Activated naive CD8-positive, alpha-beta T cell treated with anti-CD3 and anti-CD28 coated beads, Interleukin-2, amount 10 ng/mL, durations not matched to agents 7 days and 5 days (primary cell): ENCODE measurements at regions not wholly inside any gene's neighbourhood (a gene's known extent, or its start where the extent isn't known, plus 50 kb on each side); places are given as distances from the start of the nearest gene placed in this dataset.
A peak's percentile ranks its signal among the peaks of the same experiment; 100 is the strongest.
"Not testable (repeated sequence)": the region's sequence is repeated elsewhere in the genome, so short reads cannot be mapped to it uniquely, and the experiment has no call there.

Source experiments
- ATAC-seq: fragments of 150-1000 bp; cut with Tn5 transposase; one replicate; pipeline ENCODE4 v1.10.0; 2021; ENCODE audit warnings: low read depth, moderate library complexity
- POLR2A ChIA-PET: fragments of 350-600 bp; sonication (Branson Sonifier 250); formaldehyde crosslinking; loops from one replicate; lab custom pipeline; 2021; ENCODE audit warnings: antibody characterized with exemption; lab: Charles Lee
- DNase-seq: peaks from one replicate; pipeline ENCODE4 v3.0.0; 2021
- H3K27ac Mint-ChIP-seq: one replicate; pipeline ENCODE4 v1.8.0; 2022; ENCODE audit warnings: mild to moderate bottlenecking, mixed read lengths
- H3K27me3 Mint-ChIP-seq: one replicate; pipeline ENCODE4 v1.8.0; 2022; ENCODE audit warnings: mild to moderate bottlenecking, moderate library complexity, mixed read lengths
- H3K36me3 Mint-ChIP-seq: one replicate; pipeline ENCODE4 v1.8.0; 2021; ENCODE audit warnings: mild to moderate bottlenecking, mixed read lengths
- H3K4me1 Mint-ChIP-seq: one replicate; pipeline ENCODE4 v1.8.0; 2021; ENCODE audit warnings: mixed read lengths
- H3K4me3 Mint-ChIP-seq: one replicate; pipeline ENCODE4 v1.8.0; 2022; ENCODE audit warnings: mild to moderate bottlenecking, moderate library complexity, mixed read lengths
- H3K9me3 Mint-ChIP-seq: one replicate; pipeline ENCODE4 v1.8.0; 2021; ENCODE audit warnings: mixed read lengths

DNA sequence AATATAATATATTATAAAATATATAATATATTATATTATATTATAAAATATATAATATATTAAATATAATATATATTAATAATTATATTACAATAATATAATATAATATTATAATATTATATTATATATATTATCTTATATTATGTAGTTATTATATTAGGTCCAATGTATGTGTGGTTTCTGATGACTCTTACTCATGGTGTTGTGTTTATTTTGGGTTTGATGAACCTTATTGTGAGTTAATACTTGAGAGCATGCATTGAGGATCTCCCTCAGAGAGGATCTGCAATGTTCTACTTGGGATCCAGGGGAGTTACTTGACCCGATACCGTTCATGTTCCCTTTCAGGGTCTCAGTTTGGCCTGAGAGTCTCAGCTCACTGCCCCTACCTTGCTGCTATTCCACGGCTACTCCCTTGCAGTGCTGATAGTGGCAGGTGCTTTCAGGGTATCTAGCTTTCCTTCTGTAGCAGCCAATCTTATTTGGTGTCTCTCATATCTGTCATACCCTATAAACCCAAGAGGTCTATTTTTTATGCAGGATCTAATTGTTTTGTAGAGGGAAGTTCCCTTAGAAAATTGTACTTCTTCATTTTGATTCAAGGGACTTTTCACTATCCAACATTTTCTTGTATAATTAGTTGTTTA is 89.1 kb upstream of the ZDHHC17 start:
- Mint-ChIP-seq H3K4me3 (no peak overlapping the region), H3K9me3 (peaks cover 2% of the 10 kb centered on the region), H3K27me3 (peaks cover 4% of the 10 kb centered on the region), H3K36me3 (no peaks in the 10 kb centered on the region), H3K27ac (no peak overlapping the region), H3K4me1 (no peaks in the 10 kb centered on the region)
- DNase-seq (no peak), ATAC-seq (peak; percentile 47)
- POLR2A ChIA-PET, result no interaction called here

DNA sequence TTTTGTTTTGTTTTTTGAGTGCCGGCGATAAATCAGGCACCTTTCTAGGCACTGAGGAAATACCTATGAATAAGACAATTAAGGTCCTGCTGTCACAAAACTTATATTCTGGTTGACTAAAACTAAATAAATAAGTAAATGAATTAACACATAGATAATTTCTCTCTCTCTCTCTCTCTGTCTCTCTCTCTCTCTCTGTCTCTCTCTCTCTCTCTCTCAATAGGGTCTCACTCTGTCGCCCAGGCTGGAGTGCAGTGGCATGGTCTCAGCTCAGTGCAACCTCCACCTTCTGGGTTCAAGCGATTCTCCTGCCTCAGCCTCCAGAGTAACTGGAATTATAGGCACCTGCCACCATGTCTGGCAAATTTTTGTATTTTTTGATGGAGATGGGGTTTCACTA is 87.7 kb upstream of the ZDHHC17 start:
- H3K27ac Mint-ChIP-seq, H3K4me3 Mint-ChIP-seq, H3K4me1 Mint-ChIP-seq, POLR2A ChIA-PET, DNase-seq, H3K27me3 Mint-ChIP-seq, H3K9me3 Mint-ChIP-seq, H3K36me3 Mint-ChIP-seq, ATAC-seq: not testable (repeated sequence)

DNA sequence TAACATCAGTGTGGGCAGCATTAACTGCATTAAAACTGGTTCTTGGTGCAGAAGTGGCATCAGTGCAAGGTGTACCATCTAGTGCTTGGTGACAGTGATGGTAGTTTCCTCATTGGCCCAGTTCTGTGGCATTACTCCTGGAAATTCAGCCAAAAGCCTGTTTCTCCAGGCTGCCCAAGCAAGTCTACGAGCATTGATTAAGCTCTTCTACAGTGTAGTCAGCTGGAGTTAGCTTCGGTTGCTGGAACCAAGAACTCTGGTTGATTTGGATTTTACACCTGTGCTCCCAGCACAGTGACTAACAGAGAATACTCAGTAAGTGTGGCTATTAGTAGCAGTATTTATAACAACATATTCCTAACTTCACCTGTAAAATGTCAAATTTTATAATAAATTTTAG is 84.9 kb upstream of the ZDHHC17 start:
- Mint-ChIP-seq H3K4me1 (no peaks in the 10 kb centered on the region), H3K27ac (no peak overlapping the region), H3K36me3 (no peaks in the 10 kb centered on the region), H3K27me3 (peaks cover 2% of the 10 kb centered on the region), H3K9me3 (no peaks in the 10 kb centered on the region), H3K4me3 (no peak overlapping the region)
- POLR2A ChIA-PET, result no interaction called here
- ATAC-seq (no peak), DNase-seq (no peak)

DNA sequence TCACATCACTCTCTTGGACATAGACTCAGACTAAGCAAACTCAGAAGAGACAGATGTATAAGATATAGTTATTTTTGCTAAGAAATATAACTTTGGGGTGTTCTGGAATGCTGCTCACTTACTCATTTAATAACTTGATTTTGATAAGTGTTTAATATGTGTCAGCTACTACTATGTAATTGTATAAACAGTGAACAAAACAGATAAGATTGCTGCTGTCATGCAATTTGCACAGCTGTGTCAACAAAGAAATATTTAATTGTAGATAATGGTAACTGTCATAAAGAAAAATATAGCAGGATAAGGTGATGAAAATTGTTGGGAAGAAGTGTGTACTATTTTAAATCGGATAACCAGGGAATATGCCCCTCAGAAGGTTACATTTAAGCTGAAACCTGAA is 84.1 kb upstream of the ZDHHC17 start:
- Mint-ChIP-seq H3K27ac (no peak overlapping the region), H3K4me1 (no peaks in the 10 kb centered on the region), H3K36me3 (no peaks in the 10 kb centered on the region), H3K9me3 (no peaks in the 10 kb centered on the region), H3K4me3 (no peak overlapping the region), H3K27me3 (peaks cover 2% of the 10 kb centered on the region)
- DNase-seq (no peak), ATAC-seq (no peak)
- POLR2A ChIA-PET, result no interaction called here

DNA sequence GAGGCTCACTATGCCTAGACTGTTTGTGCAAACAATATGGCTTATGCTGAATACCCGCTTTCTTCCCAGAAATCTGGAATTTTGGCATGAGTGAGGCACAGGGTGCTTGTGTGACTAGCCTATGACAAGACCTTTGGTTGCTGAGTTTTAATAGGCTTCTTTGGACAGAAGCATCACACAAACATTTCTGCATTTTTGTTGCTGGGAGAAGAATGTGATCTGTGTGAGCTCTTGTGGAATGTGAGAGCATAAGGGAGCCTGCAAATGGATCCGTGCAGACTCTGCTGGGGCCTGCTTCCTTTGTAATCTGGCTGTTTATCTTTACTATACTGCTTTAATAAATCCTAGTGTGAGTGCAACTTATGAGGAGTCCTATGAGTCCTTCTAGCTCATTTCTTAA is 83.0 kb upstream of the ZDHHC17 start:
- H3K27ac Mint-ChIP-seq, result no peak overlapping the region
- no peak overlapping the region for H3K4me3 Mint-ChIP-seq
- no peaks in the 10 kb centered on the region for H3K4me1 Mint-ChIP-seq
- no peak for ATAC-seq
- DNase-seq, result no peak
- H3K9me3 Mint-ChIP-seq, result no peaks in the 10 kb centered on the region
- peaks cover 2% of the 10 kb centered on the region for H3K27me3 Mint-ChIP-seq
- POLR2A ChIA-PET, result no interaction called here
- H3K36me3 Mint-ChIP-seq, result no peaks in the 10 kb centered on the region

DNA sequence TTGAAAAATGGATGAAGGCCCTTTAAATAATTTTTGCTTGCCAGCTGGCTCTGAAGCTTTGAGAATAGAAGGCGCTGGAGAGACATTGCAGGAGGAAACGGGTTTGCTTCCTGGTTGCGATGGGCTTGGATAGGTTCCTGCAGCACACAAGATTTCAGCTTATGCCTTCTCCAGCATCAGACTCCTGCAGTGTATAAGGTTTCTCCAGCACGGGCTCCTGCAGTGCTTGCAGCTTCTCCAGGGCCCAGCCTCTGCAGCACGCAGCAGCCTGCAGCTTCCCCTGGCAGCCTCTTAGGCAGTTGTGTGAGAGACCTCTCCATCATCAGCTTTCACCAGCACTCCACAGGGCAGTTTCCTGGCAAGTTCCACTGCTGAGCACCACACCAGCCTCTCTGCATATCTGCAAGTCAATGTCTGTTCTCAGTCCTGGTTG is 78.7 kb upstream of the ZDHHC17 start:
- Mint-ChIP-seq H3K9me3 (no peaks in the 10 kb centered on the region), H3K36me3 (no peaks in the 10 kb centered on the region), H3K27me3 (peaks cover 4% of the 10 kb centered on the region), H3K4me1 (no peaks in the 10 kb centered on the region), H3K4me3 (no peak overlapping the region), H3K27ac (no peak overlapping the region)
- POLR2A ChIA-PET, result no interaction called here
- ATAC-seq (no peak), DNase-seq (no peak)

DNA sequence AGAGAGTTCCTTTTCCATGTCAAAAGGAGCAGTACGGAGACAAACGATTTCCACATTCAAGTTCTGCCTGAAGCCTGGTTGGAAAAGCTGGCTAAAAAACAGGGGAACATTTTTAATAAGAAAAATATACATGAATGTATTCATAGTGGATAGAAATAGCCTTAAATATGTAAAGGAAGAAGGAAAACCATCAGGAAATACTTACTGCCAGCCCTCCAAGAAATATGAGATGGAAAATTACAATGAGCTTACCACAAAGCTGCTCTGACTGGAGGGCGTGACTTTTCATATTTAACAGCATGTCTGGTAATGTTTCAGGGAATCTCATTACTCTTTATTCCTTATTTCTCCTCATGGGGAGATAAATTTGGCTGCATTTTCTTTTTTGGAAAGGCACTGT is 75.9 kb upstream of the ZDHHC17 start:
- H3K27me3 Mint-ChIP-seq, result peaks cover 7% of the 10 kb centered on the region
- ATAC-seq (no peak), DNase-seq (no peak)
- no peak overlapping the region for H3K4me3 Mint-ChIP-seq
- no peak overlapping the region for H3K27ac Mint-ChIP-seq
- POLR2A ChIA-PET, result no interaction called here
- H3K36me3 Mint-ChIP-seq, result no peaks in the 10 kb centered on the region
- H3K4me1 Mint-ChIP-seq, result no peaks in the 10 kb centered on the region
- no peaks in the 10 kb centered on the region for H3K9me3 Mint-ChIP-seq

DNA sequence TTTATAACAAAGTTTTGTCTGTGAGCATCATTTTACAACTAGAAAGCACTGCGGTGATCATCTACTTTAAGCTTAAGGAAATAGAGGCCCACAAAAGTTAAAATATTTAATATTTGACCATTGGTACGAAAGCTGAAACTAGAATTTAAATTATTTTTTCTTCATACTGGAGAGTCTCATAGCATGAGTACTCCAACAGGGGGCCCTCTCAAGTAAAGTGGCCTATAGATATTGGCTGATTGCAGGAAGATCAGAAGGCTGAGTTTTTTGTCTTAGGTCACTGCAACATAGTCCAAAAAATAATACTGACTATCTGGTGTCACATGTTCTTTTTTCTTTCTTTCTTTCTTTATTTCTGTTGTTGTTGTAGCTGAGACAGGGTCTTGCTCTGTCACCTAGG is 75.3 kb upstream of the ZDHHC17 start:
- H3K4me1 Mint-ChIP-seq, result no peaks in the 10 kb centered on the region
- ATAC-seq (no peak), DNase-seq (no peak)
- peaks cover 7% of the 10 kb centered on the region for H3K27me3 Mint-ChIP-seq
- POLR2A ChIA-PET, result no interaction called here
- H3K27ac Mint-ChIP-seq, result no peak overlapping the region
- H3K9me3 Mint-ChIP-seq, result no peaks in the 10 kb centered on the region
- no peaks in the 10 kb centered on the region for H3K36me3 Mint-ChIP-seq
- H3K4me3 Mint-ChIP-seq, result no peak overlapping the region

DNA sequence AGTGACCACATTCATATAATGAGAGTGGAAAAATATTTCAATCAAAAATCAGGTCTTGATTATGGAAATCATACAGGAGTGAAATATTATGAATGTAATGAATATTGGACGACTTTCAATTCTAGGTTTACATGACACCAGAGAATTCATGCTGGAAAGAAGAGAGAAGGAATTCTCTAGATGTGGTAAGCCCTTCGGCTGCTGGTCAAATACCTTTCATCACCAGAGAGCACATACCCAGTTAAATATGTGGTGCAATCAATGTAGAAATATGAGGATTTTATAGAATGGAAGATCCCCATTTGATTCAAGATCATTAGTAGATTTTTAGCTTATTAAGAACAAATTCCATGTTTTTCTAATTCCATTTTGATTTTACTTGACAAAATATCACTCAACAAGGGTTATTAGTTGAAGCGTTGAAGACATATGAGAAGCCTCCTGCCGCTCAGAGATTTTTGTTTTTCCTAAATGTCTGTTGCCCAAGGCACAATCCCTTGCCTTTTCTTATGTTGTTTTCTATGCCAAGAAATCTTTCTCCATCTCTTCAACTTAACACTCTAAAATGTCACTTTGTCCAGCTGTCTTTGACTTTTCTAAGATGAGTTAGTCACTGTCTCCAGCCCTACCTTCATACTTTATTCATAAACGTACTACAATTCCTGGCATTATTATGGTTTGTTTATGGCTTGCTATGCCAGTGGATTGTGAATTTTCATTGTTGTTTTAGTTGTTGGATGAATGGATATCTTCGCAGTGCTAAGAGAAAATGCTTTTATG is 72.8 kb upstream of the ZDHHC17 start:
- ATAC-seq (no peak), DNase-seq (no peak)
- peaks cover 7% of the 10 kb centered on the region for H3K27me3 Mint-ChIP-seq
- H3K4me1 Mint-ChIP-seq, result no peaks in the 10 kb centered on the region
- H3K9me3 Mint-ChIP-seq, result no peaks in the 10 kb centered on the region
- no peaks in the 10 kb centered on the region for H3K36me3 Mint-ChIP-seq
- H3K27ac Mint-ChIP-seq, result no peak overlapping the region
- H3K4me3 Mint-ChIP-seq, result no peak overlapping the region
- POLR2A ChIA-PET, result no interaction called here

DNA sequence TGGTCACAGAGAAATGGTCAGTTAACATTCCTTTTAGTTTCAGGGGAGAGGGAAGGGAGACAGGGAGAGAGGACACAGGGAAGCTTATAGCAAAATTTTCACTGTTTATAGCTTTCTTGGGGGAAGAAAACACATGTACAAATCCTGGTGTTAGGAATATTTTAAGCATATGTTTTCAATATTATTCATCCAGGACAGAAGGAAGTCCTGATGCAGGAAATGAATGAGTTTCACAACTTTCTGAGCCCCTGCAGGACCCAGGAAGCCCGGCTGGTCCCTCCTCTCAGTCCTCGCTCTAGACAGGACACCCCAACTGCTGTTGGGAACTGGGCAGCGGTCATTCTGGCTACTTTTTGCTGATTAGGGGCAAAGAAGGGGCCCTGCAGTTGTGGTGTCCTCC is 71.1 kb upstream of the ZDHHC17 start:
- Mint-ChIP-seq H3K4me3 (no peak overlapping the region), H3K9me3 (no peaks in the 10 kb centered on the region), H3K36me3 (no peaks in the 10 kb centered on the region), H3K27ac (no peak overlapping the region), H3K27me3 (peaks cover 3% of the 10 kb centered on the region), H3K4me1 (no peaks in the 10 kb centered on the region)
- no peak for DNase-seq
- POLR2A ChIA-PET, result no interaction called here
- ATAC-seq, result no peak

DNA sequence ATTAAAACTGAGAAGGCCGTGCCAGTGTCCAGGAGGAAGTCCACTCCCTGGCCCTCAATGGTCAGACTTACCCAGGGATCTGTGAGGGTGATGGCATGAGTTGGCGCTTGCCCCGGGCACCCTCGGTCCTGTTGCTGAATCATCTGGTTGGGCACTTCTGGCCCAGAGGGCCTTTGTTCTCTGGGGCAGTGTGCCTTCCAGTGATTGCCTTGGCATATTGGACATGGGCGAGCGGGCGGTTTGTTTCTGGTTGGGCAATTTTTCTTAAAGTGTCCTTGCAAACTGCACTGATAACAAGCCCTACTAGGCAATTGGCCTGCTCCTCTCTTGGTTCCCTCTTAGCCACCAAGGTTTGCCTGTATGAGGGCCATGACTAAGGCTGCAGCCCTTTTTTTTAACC is 69.5 kb upstream of the ZDHHC17 start:
- Mint-ChIP-seq H3K9me3 (no peaks in the 10 kb centered on the region), H3K4me1 (no peaks in the 10 kb centered on the region), H3K27me3 (peaks cover 6% of the 10 kb centered on the region), H3K4me3 (no peak overlapping the region), H3K27ac (no peak overlapping the region), H3K36me3 (no peaks in the 10 kb centered on the region)
- POLR2A ChIA-PET, result no interaction called here
- ATAC-seq, result no peak
- DNase-seq, result no peak

DNA sequence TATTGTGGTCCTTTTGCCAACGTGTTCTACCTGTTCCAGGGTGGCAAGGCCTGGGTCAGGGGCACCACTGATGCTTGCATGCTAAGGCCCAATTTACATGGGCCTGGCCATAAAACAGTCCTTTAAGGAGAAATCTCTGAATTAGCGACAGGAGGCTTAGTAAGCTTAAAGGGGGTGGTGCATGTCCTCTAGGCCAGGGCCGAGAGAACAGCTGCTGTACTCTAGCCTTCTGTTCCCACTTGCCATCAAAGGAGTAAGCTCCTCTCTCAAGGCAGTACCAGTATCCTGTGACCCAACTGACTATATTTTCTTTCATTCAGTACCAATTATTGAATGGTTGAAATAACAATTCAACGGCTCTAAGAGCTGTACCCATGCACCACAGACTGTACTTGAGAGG is 67.7 kb upstream of the ZDHHC17 start:
- POLR2A ChIA-PET, result no interaction called here
- H3K4me1 Mint-ChIP-seq, result no peaks in the 10 kb centered on the region
- peaks cover 6% of the 10 kb centered on the region for H3K27me3 Mint-ChIP-seq
- H3K27ac Mint-ChIP-seq, result no peak overlapping the region
- H3K4me3 Mint-ChIP-seq, result no peak overlapping the region
- no peak for DNase-seq
- no peak for ATAC-seq
- no peaks in the 10 kb centered on the region for H3K9me3 Mint-ChIP-seq
- H3K36me3 Mint-ChIP-seq, result no peaks in the 10 kb centered on the region

DNA sequence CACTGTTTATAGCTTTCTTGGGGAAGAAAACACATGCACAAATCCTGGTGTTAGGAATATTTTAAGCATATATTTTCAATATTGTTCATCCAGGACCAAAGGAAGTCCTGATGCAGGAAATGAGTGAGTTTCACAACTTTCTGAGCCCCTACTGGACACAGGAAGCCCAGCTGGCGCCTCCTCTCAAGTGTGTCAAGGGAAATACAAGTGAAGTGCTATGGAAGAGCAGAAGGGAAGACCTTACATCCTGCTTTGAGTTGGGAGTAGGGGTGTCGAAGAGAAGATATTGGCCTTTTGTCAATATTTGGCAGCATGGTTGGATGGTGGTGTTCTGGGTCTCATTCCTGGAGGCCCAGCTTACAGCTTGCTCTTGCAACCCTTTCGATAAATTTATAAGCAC is 66.1 kb upstream of the ZDHHC17 start:
- no peaks in the 10 kb centered on the region for H3K36me3 Mint-ChIP-seq

DNA sequence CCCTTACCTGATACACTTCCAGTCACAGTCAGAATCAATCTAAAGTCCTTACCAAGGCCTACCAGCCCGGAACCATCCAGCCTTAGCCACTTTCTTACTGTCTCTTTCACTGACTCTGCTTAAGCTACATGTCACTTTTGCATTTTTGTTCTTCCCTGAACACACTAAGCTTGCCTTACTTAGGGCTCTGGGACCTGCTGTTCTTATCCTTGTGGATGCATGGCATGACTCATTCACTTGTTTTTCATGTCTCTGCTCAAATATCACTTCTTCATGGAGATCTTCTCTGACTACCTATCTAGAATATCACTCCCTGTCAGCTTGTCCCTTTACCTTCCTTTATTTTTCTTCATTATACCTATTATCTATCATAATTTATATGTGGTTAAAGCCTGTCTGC is 65.6 kb upstream of the ZDHHC17 start:
- Mint-ChIP-seq H3K27me3 (peaks cover 3% of the 10 kb centered on the region), H3K4me3 (no peak overlapping the region), H3K36me3 (no peaks in the 10 kb centered on the region), H3K9me3 (no peaks in the 10 kb centered on the region), H3K27ac (no peak overlapping the region), H3K4me1 (no peaks in the 10 kb centered on the region)
- ATAC-seq, result no peak
- DNase-seq, result no peak
- POLR2A ChIA-PET, result no interaction called here

More for the DNA sequence above, 66.1 kb upstream of the ZDHHC17 start:
- POLR2A ChIA-PET, result no interaction called here
- Mint-ChIP-seq H3K27me3 (peaks cover 3% of the 10 kb centered on the region), H3K4me3 (no peak overlapping the region), H3K27ac (no peak overlapping the region), H3K9me3 (no peaks in the 10 kb centered on the region), H3K4me1 (no peaks in the 10 kb centered on the region)
- ATAC-seq, result no peak
- DNase-seq, result no peak
